ENCODE measurements at regions not wholly inside any gene's neighbourhood (a gene's known extent, or its start where the extent isn't known, plus 50 kb on each side); places are given as distances from the start of the nearest gene placed in this dataset.

DNA sequence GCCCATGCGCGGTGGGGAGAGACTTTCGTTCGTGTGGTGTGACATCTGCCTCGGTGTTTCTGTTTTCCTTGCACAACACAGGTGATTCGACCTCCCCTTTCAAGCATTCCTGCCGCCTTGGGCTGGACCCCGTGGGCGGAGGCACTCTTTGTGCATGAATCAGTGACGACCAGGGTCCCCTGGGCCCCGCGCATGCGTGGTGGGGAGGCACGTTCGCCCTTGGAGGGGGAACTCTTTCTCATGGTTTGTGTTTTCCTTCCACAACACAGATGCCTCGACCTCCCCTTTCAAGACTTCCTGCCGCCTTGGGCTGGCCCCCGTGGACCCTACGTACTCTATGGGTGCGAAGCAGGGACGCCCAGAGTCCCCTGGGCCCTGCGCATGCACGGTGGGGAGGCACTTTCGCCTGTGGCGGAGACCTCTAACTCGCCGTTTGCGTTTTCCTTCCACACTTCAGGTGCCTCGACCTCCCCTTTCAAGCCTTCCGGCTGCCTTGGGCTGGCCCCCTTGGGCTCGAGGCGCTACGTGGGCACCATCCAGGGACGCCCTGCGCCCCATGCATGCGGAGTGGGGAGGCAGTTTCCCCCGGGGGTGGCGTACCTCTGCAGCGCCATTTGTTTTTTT, 340.9 kb downstream of the ALG10 start:
- TF ChIP-seq, protein P1, sequence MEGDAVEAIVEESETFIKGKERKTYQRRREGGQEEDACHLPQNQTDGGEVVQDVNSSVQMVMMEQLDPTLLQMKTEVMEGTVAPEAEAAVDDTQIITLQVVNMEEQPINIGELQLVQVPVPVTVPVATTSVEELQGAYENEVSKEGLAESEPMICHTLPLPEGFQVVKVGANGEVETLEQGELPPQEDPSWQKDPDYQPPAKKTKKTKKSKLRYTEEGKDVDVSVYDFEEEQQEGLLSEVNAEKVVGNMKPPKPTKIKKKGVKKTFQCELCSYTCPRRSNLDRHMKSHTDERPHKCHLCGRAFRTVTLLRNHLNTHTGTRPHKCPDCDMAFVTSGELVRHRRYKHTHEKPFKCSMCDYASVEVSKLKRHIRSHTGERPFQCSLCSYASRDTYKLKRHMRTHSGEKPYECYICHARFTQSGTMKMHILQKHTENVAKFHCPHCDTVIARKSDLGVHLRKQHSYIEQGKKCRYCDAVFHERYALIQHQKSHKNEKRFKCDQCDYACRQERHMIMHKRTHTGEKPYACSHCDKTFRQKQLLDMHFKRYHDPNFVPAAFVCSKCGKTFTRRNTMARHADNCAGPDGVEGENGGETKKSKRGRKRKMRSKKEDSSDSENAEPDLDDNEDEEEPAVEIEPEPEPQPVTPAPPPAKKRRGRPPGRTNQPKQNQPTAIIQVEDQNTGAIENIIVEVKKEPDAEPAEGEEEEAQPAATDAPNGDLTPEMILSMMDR (IDR thresholded peaks at IDR 0.05; ENCODE audit: insufficient read depth, low read length, poor library complexity, severe bottlenecking) = no peak
- TF ChIP-seq EZH2phosphoT487 (conservative IDR thresholded peaks at IDR 0.05; ENCODE audit: low read length) = no peak
